Stimulated activated CD4-positive, alpha-beta T cell treated with anti-CD3 and anti-CD28 coated beads, Interleukin-12 subunit alpha, Interleukin-12 subunit beta, amount 100 ng/mL, for 24 hours (primary cell): ENCODE measurements at regions not wholly inside any gene's neighbourhood (a gene's known extent, or its start where the extent isn't known, plus 50 kb on each side); places are given as distances from the start of the nearest gene placed in this dataset.
"Not testable (repeated sequence)": the region's sequence is repeated elsewhere in the genome, so short reads cannot be mapped to it uniquely, and the experiment has no call there.

Source experiments
- DNase-seq, 2 experiments: peaks; one replicate each; pipeline ENCODE4 v3.0.0-alpha.2; 2020; ENCODE audit warnings: low read depth in 2 of 2

GRCh38 chr3:25153136-25153535 is 274.9 kb upstream of the RARB start:
- DNase-seq = no peak

DNA sequence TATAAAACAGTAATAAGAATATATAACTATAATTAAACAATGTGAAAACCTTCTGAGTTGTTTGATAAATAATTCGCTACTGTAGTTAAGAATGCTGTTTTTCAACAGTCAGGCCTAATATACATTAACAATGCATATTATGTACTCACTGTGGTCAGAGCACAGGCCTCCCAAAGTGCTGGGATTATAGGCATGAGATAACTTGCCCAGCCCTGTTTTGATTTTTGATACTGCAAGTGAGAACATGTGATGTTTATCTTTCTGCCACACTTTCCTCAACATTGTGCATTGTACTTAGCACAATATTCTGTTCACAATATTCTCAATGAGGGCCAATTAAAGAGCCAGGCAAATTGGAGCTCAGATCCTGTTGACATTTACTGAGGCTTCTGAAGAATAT is 274.5 kb upstream of the RARB start:
- DNase-seq = no peak

- no peak for DNase-seq
Observed at GRCh38 chr3:25155652-25156471, 272.2 kb upstream of the RARB start.

DNA sequence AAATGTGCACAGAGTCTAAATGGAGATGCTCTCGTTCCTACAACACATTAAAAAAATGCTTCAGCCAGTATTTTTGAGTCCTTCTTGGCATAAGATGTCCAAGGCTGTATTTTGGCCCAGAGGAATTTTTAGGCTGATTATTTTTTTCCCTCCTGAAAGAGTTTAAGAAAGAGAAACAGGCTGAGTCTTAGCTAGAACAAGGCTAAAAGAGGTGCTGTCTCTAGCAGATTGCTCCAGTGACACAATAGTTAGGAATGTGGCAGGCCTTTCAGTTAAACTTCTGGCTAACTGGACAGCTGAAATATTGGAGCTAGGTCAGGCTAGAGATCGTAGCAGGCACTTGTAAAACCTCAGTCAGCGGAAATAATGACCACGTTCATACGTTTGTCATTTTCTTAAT is 271.4 kb upstream of the RARB start:
- DNase-seq = no peak

DNA sequence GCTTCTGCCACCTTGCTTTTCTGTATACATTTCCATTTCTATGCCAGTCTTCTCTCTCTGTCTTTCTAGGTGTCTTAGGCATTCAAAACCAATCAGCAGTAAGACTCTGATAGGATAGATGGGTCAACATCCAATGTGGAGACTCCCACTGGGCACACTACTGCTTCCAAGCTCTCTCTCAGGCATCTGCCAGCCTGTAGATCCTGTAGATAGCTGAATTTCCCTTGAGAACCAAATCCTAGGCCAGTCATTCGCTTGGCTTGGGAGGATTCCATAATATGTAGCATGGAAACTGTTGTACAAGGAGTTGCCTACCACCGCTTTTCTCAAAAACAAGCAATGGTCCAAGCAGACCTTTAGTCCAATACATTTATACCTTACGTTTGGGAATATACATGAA is 262.8 kb upstream of the RARB start:
- DNase-seq = no peak

DNA sequence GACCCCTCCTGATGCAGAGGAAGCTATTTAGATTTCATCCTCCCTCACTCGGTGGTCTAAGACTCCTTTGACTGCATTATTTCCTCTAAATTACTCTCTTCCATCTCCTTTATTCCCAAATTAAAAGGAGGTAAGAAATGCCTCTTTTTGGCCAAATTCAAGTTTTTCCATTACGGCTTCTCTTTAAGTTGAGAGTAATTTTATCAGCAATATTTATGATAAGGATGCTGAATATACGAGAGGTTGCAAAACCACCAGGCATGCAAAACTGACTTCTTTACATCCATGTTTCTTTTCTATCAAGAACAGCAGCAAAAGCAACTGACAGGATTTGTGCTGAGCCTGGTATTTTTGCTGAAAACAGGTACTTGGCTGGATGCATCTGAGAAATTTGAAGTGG is 262.0 kb upstream of the RARB start:
- no peak for DNase-seq

DNA sequence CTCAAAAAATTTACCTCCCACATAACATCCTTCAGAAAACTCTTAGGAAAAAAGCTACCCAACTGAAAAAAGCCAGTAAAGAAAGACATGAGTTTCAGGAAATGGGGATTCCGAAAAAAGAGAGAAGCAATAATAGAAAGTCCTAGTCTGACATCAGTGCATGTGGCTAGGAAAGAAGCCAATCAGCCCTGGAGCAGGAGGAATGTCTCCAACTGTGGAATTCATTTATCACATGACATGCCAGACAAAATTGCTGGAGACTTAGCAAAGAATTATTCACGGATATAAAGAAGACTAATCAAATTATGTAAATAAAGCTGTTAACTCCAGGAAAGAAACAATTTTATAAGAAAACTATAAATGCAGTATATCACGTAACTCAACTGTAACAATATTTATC is 258.9 kb upstream of the RARB start:
- no peak for DNase-seq

DNA sequence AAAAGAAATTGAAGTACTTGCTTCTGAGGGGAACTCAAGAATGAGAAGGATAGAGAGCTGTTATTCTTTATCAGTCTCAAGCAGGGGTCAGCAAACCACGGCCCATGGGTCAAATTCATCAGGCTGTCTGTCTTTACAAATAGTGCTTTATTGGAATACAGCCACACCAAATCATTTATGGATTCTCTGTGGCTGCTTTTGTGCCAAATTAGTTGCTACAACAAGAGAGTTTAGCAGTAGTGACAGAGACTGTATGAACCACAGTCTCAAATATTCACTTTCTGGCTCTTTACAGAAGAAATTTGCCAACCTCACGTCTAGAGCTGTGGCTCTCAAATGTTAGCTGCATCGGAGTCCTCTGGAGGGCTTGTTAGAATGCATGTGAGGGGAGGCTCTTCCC is 258.0 kb upstream of the RARB start:
- DNase-seq = no peak

DNA sequence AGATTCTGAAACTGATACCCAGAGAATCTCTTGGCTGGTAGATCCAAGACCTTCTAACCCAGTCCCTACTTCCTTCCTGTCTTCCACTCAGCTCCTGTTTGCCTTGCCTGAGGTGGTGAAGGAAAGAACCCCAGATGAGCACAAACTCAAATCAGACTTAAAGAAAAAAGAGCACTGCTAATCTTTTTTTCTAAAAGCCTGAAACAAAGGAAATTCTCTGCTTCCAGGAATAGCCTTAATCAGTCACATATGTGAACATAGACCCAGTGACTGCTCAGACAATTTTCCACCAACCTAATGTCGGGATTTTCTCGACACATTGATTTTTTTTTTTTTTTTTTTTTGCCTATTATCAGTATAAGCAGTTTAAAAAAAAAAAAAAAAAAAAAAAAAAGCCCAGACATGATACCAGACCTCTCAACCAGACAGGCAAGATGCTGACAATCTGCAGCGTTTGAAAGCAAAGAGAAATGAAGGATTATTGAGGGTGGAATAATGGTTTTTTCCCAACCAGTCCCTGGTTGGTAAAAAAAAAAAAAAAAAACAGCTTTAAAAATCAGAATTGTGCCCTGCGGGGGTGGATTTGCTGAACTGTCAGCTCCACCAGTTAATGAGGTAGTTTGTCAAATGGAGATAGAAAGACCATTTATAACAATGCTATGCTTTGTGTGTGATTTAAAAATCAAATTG is 256.8 kb upstream of the RARB start:
- no peak for DNase-seq

DNA sequence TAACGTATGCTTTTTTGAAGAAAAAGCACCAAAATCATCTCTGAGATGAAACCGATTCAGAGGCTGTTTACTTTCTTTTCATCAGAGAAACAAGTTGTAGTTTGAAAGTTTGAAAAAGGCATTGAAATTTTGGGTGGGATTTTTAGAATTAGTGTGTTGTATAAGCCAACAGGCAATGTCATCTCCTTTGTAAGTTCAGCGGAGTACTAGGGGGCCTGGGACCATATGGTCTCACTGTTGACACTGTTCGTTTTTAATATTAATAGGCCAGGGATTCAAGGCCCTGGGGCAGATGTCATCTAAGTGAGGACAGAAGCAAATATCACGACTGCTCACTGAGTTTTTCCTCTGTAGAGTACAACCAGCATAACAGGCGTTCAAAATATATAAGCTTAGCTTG is 256.2 kb upstream of the RARB start:
- DNase-seq = no peak

DNA sequence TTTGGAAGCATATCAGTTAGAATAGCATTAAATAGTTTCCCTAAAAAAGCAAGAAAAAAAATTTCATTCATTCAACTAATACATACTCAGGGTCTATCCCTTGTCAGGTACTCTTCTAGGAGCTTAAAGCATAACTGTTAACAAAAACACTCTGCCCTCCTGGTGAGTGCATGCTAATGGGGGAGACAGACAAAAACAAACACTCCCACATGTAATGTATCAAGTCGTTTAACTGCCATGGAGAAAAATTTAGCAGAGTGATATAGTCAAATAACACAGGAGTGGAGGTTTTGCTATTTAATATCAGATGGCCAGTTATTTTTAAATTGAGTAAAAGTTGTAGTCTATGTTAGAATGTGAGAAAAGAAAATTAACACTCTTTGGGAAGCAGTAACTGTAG is 254.5 kb upstream of the RARB start:
- no peak for DNase-seq

GRCh38 chr3:25174251-25174650 is 253.8 kb upstream of the RARB start:
- no peak for DNase-seq

GRCh38 chr3:25177041-25177440 is 251.0 kb upstream of the RARB start:
- DNase-seq = no peak

DNA sequence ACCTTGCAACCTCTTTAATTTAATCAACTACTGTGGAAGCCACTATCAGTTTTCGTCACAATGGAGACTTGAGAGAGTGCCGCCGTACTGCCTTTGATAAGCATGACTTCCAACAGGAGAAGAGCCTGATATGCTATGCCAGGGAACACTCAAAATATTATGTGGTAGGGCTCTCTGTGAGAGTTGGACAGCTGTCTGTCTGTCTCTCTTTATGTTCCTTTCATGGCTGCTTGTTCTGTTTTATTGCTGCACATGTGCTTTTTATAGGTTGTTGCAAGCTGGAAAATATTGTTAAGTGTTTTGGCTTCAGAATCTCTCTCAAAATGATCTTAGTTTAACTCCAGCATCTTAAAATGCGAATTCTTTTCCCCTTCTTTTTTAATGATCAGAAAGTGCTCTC is 249.4 kb upstream of the RARB start:
- no peak for DNase-seq

DNA sequence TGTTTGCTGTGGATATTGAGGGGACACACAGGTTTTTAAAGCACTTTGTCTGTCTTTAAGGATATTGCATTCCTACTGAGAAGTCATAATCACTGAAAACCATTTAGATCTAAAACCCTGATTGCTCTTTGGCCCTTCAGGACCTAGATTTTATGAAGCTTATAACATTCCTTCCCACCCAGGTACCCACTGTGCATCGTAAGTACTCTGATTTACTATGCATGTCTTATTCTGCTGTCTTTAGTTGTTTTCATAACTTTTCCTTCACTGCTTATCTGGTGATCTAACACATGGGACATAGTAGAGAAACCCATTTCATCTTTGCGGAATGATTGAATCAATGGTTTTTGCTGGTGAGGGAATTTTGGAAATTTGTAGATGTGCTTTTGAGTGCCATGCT is 247.0 kb upstream of the RARB start:
- DNase-seq = no peak

- no peak for DNase-seq
Observed at GRCh38 chr3:25182794-25183193, 245.3 kb upstream of the RARB start.

- no peak for DNase-seq
Observed at GRCh38 chr3:25184641-25185250, 243.3 kb upstream of the RARB start.

- DNase-seq = no peak
Observed at GRCh38 chr3:25191673-25192072, 236.4 kb upstream of the RARB start.

GRCh38 chr3:25199567-25199966 is 228.5 kb upstream of the RARB start:
- not testable (repeated sequence) for DNase-seq

GRCh38 chr3:25212736-25213135 is 215.3 kb upstream of the RARB start:
- DNase-seq = no peak

- DNase-seq = no peak
Observed at GRCh38 chr3:25214034-25214433, 214.0 kb upstream of the RARB start.

GRCh38 chr3:25218362-25218761 is 209.7 kb upstream of the RARB start:
- DNase-seq = no peak

DNA sequence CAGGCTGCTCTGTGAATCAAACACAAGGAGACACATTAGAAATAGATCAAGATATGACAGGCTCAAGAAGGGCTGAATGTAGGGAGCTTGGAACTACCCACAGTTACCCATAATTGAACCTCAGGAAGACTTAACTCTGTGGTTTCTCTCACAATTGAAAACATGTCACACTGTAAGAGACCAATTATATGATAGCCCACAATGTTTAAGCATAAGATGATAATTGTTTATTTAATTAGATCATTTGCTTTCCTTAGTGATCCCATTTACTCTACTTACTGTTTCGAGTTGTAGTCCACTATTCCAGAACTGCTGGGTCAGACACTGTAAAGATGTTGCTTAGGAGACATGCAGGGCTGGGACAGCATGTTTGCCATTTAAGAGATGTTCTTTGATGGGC is 201.3 kb upstream of the RARB start:
- DNase-seq = no peak
